ENCODE measurements at regions not wholly inside any gene's neighbourhood (a gene's known extent, or its start where the extent isn't known, plus 50 kb on each side); places are given as distances from the start of the nearest gene placed in this dataset.

- TF ChIP-seq TSHZ2 (CRISPR knock-in tag; IDR thresholded peaks at IDR 0.05): no peak
- no peak for TF ChIP-seq ZFP30 (CRISPR knock-in tag; IDR thresholded peaks at IDR 0.05)
- no peak for TF ChIP-seq ZNF565 (CRISPR knock-in tag; conservative IDR thresholded peaks at IDR 0.05; ENCODE audit: low read depth)
- no peak for TF ChIP-seq PATZ1 (CRISPR knock-in tag; IDR thresholded peaks at IDR 0.05; ENCODE audit: borderline replicate concordance)
- TF ChIP-seq CSDC2 (CRISPR knock-in tag; IDR thresholded peaks at IDR 0.05): no peak
- TF ChIP-seq ZFP3 (CRISPR knock-in tag; IDR thresholded peaks at IDR 0.05): no peak
- no peak for TF ChIP-seq ARNTL (CRISPR knock-in tag; IDR thresholded peaks at IDR 0.05; ENCODE audit: borderline replicate concordance, low read depth)
- TF ChIP-seq ZNF8 (CRISPR knock-in tag; IDR thresholded peaks at IDR 0.05): no peak
Observed at GRCh38 chr7:109259151-109259550, 689.5 kb downstream of the DNAJB9 start.

Data from SK-N-SH treated with all-trans-retinoic acid at 6 μM for 48 hours (cell line).